K562 (cell line): ENCODE measurements at regions not wholly inside any gene's neighbourhood (a gene's known extent, or its start where the extent isn't known, plus 50 kb on each side); places are given as distances from the start of the nearest gene placed in this dataset.

Source experiments
- ATAC-seq: fragments of 200-7000 bp; cut with Tn5 transposase; 3 replicates; pipeline ENCODE4 v1.9.1; 2020; ENCODE audit warnings: moderate library complexity
- BruUV-seq: library from RNA; stranded (reverse); fragments of 400-500 nt; replicated peaks from 2 replicates; lab custom pipeline; 2021; lab: Mats Ljungman, UMichigan
- CTCF ChIA-PET: fragments of 300-600 bp; formaldehyde crosslinking; extraction: SDS; loops from one replicate; lab custom pipeline; 2021; ENCODE audit warnings: low intra/inter-chr PET ratio; lab: Yijun Ruan, JAX
- POLR2A ChIA-PET: fragments of 300-600, 350-650 bp; sonication (Branson Sonifier 250); formaldehyde crosslinking; extraction: SDS; loops from one replicate; lab custom pipeline; 2021; ENCODE audit warnings: antibody characterized with exemption, inconsistent platforms; lab: Yijun Ruan, JAX
- DNase-seq, 4 experiments: peaks; one replicate each; pipeline versions ENCODE4 v3.0.0 to v3.0.0-alpha.2; 2011 to 2018; ENCODE audit warnings: low spot score in 3 of 4, mixed read lengths in 3 of 4; ENCODE audit errors: extremely low read depth in 1 of 4
- FAIRE-seq: peaks from 2 replicates; lab custom pipeline; 2011; peaks lifted over from hg19 to GRCh38; lab: Jason Lieb, UNC
- H2AFZ ChIP-seq: 2 replicates; pipeline ENCODE4 v1.6.0; 2011; ENCODE audit warnings: low read depth, low read length, control low read depth, inconsistent platforms
- H3K27ac ChIP-seq: fragments of 200-600 bp; 3 replicates; pipeline ENCODE4 v1.8.0; 2011; ENCODE audit warnings: low read depth, mild to moderate bottlenecking, control low read depth, inconsistent platforms, low read length, moderate library complexity, mixed read lengths; ENCODE audit errors: extremely low read depth
- H3K27me3 ChIP-seq, 2 experiments: fragments of 300-600 bp in 1 of 2; 2 replicates in 1 of 2; 3 replicates in 1 of 2; pipeline versions ENCODE4 v1.6.0 to v1.8.0; 2011; ENCODE audit warnings: inconsistent platforms in 2 of 2, low read length in 2 of 2, mild to moderate bottlenecking in 1 of 2, mixed read lengths in 1 of 2, moderate library complexity in 1 of 2; ENCODE audit not compliant: control insufficient read depth in 2 of 2, insufficient read depth in 2 of 2
- H3K36me3 ChIP-seq: fragments of 300-600 bp; 3 replicates; pipeline ENCODE4 v1.8.0; 2011; ENCODE audit warnings: mild to moderate bottlenecking, low read length, inconsistent platforms; ENCODE audit not compliant: control insufficient read depth, insufficient read depth
- H3K4me1 ChIP-seq, 2 experiments: fragments of 200-600 bp in 1 of 2; replicated peaks in 1 of 2; 2 replicates in 1 of 2; 3 replicates in 1 of 2; pipeline versions ENCODE4 v1.5.1 to v1.8.0; 2011; ENCODE audit warnings: inconsistent platforms in 2 of 2, low read length in 2 of 2, mild to moderate bottlenecking in 1 of 2, mixed read lengths in 1 of 2, moderate library complexity in 1 of 2; ENCODE audit not compliant: control insufficient read depth in 2 of 2, insufficient read depth in 2 of 2
- H3K4me2 ChIP-seq: 2 replicates; pipeline ENCODE4 v1.6.1; 2011; ENCODE audit warnings: low read length, control low read depth, inconsistent platforms, mixed read lengths; ENCODE audit not compliant: insufficient read depth
- H3K4me3 ChIP-seq: fragments of 200-600 bp; sonication (generic), shearing (Covaris generic); 2 replicates; pipeline ENCODE4 v1.5.1; 2016; ENCODE audit warnings: control low read depth, inconsistent platforms
- H3K79me2 ChIP-seq: fragments of 200-600 bp; 3 replicates; pipeline ENCODE4 v1.8.0; 2011; ENCODE audit warnings: low read length, inconsistent platforms; ENCODE audit not compliant: control insufficient read depth, insufficient read depth
- H3K9ac ChIP-seq, 2 experiments: 2 replicates each; pipeline versions ENCODE4 v1.6.0 to v1.6.1; 2011; ENCODE audit warnings: low read depth in 2 of 2, low read length in 2 of 2, control low read depth in 1 of 2, inconsistent platforms in 1 of 2, mild to moderate bottlenecking in 1 of 2, mixed read lengths in 1 of 2; ENCODE audit not compliant: insufficient read depth in 1 of 2
- H3K9me1 ChIP-seq: one replicate; pipeline ENCODE4 v1.6.0; 2011; ENCODE audit warnings: inconsistent platforms, mild to moderate bottlenecking, low read length, moderate library complexity; ENCODE audit not compliant: control insufficient read depth, insufficient read depth
- H3K9me3 ChIP-seq: replicated peaks from 2 replicates; pipeline ENCODE4 v1.5.1; 2011; ENCODE audit warnings: low read depth, low read length, inconsistent platforms; ENCODE audit not compliant: control insufficient read depth, insufficient read depth
- H4K20me1 ChIP-seq: replicated peaks from 2 replicates; pipeline ENCODE4 v1.6.1; 2011; ENCODE audit warnings: low read length, inconsistent platforms, mixed read lengths; ENCODE audit not compliant: control insufficient read depth, insufficient read depth
- GMEB1 ChIP-seq: fragments of 250-450 bp; sonication (Bioruptor Pico); IDR thresholded peaks from 2 replicates; pipeline ENCODE4 v1.4.0; 2020; ENCODE audit warnings: mild to moderate bottlenecking
- JUN ChIP-seq, 2 experiments: sonication (generic) in 1 of 2; formaldehyde crosslinking in 1 of 2; IDR thresholded peaks; 2 replicates each; pipeline versions ENCODE4 v1.6.1 to v1.8.0; 2012 to 2022; ENCODE audit warnings: borderline replicate concordance in 2 of 2, mild to moderate bottlenecking in 2 of 2, improper control_type of control experiment in 1 of 2, low read depth in 1 of 2, low read length in 1 of 2, missing genetic modification reagents in 1 of 2
- MCM3 ChIP-seq: fragments of 450-650 bp; IDR thresholded peaks from 2 replicates; pipeline ENCODE4 v1.6.1; 2016
- PRPF4 ChIP-seq: fragments of 200-400 bp; formaldehyde crosslinking; IDR thresholded peaks from one replicate; pipeline ENCODE4 v1.6.1; 2017; ENCODE audit warnings: low read length, low read depth, mild to moderate bottlenecking; ENCODE audit not compliant: insufficient read depth, poor library complexity, severe bottlenecking
- RBM22 ChIP-seq: fragments of 200-400 bp; formaldehyde crosslinking; IDR thresholded peaks from 2 replicates; pipeline ENCODE4 v1.6.1; 2018; ENCODE audit warnings: low read length, low read depth; ENCODE audit not compliant: poor library complexity, severe bottlenecking
- RBM39 ChIP-seq: fragments of 200-400 bp; formaldehyde crosslinking; optimal IDR thresholded peaks from 2 replicates; pipeline ENCODE3; 2018; ENCODE audit warnings: low read depth, low read length
- RFX1 ChIP-seq: fragments of 450-650 bp; IDR thresholded peaks from 2 replicates; pipeline ENCODE4 v1.6.1; 2016; ENCODE audit warnings: mild to moderate bottlenecking, moderate library complexity
- RFX5 ChIP-seq: IDR thresholded peaks from 2 replicates; pipeline ENCODE4 v1.6.1; 2011; ENCODE audit warnings: low read depth, mild to moderate bottlenecking, improper control_type of control experiment, low read length
- USF2 ChIP-seq: sonication (generic); formaldehyde crosslinking; IDR thresholded peaks from 2 replicates; pipeline ENCODE4 v1.5.0; 2020; ENCODE audit warnings: missing genetic modification reagents
- XRCC4 ChIP-seq: IDR thresholded peaks from one replicate; pipeline ENCODE4 v1.6.1; 2011; ENCODE audit not compliant: insufficient read depth, insufficient read length; ENCODE audit errors: extremely low read depth
- ZFP91 ChIP-seq: sonication (generic); formaldehyde crosslinking; IDR thresholded peaks from 2 replicates; pipeline ENCODE4 v1.8.0; 2022; ENCODE audit warnings: mild to moderate bottlenecking, missing genetic modification reagents
- ZKSCAN8 ChIP-seq: fragments of 200-800 bp; sonication (Bioruptor generic); IDR thresholded peaks from 2 replicates; pipeline ENCODE4 v1.6.1; 2016; ENCODE audit warnings: missing genetic modification characterization, missing compliant biosample characterization
- ZNF134 ChIP-seq: fragments of 250-450 bp; sonication (Bioruptor Pico); conservative IDR thresholded peaks from 2 replicates; pipeline ENCODE4 v1.4.0; 2020
- WGBS: fragments of 100-300 bp; shearing (Covaris generic); methylation state at CpG from one replicate; pipeline ENCODE4 v1.1.6; 2016; ENCODE audit warnings: low coverage, mixed read lengths; ENCODE audit not compliant: insufficient coverage; ENCODE audit errors: missing lambda C conversion rate; 5-methylcytosine and 5-hydroxymethylcytosine counted together
- in situ Hi-C: fragments of 300-500 bp; cut with MboI; formaldehyde crosslinking; loops from 4 replicates; pipeline ENCODE4 v1.15.0; 2018; ENCODE audit warnings: inconsistent platforms, mixed read lengths
- intact Hi-C: fragments of 100-400 bp; cut with micrococcal nuclease; formaldehyde crosslinking; loops from 2 replicates; pipeline ENCODE4 v1.14.2; 2022

GRCh38 chr2:53087874-53088461 lies 679.6 kb upstream of the CHAC2 start:
- CTCF ChIA-PET: no interaction called here
- H3K9me3 ChIP-seq: no peaks in the 10 kb centered on the region
- H3K9me1 ChIP-seq: no peaks in the 10 kb centered on the region
- POLR2A ChIA-PET: no interaction called here
- DNase-seq (no peak), FAIRE-seq (no peak), ATAC-seq (no peak)
- no peak overlapping the region for H3K4me2 ChIP-seq
- no peaks in the 10 kb centered on the region for H3K79me2 ChIP-seq
- 0% methylated on average over 2 of the region's 4 CpGs for WGBS
- in situ Hi-C loops: no loop called here
- no peak overlapping the region for H3K27ac ChIP-seq
- BruUV-seq: no TSS peak
- no peaks in the 10 kb centered on the region for H3K27me3 ChIP-seq
- no peak overlapping the region for H3K4me3 ChIP-seq
- H3K36me3 ChIP-seq: no peaks in the 10 kb centered on the region
- H4K20me1 ChIP-seq: no peaks in the 10 kb centered on the region
- no peak overlapping the region for H3K9ac ChIP-seq
- intact Hi-C loops: no loop called here
- H2AFZ ChIP-seq: no peak overlapping the region
- no peaks in the 10 kb centered on the region for H3K4me1 ChIP-seq
- TF ChIP-seq ZFP91 (CRISPR knock-in tag) (no peak), RBM39 (no peak), RFX1 (no peak), ZNF134 (CRISPR knock-in tag) (no peak), RFX5 (no peak), ZKSCAN8 (no peak), RBM22 (no peak), PRPF4 (no peak), JUN (IDR thresholded peaks at IDR 0.05; ENCODE audit: borderline replicate concordance, low read depth, low read length) (no peak), JUN (CRISPR knock-in tag; IDR thresholded peaks at IDR 0.05; ENCODE audit: borderline replicate concordance) (no peak), GMEB1 (CRISPR knock-in tag) (no peak), MCM3 (no peak), XRCC4 (no peak), USF2 (CRISPR knock-in tag) (no peak)
